B cell (primary cell): ENCODE measurements at regions not wholly inside any gene's neighbourhood (a gene's known extent, or its start where the extent isn't known, plus 50 kb on each side); places are given as distances from the start of the nearest gene placed in this dataset.

Source experiments
- ATAC-seq: fragments of 200-7000 bp; cut with Tn5 transposase; one replicate; pipeline ENCODE4 v1.10.0; 2021; ENCODE audit warnings: low read depth, mild to moderate bottlenecking, moderate number of reproducible peaks, moderate library complexity
- CTCF ChIA-PET: fragments of 350-600 bp; sonication (Branson Sonifier 250); formaldehyde crosslinking; loops from one replicate; lab custom pipeline; 2021; ENCODE audit warnings: antibody characterized with exemption, inconsistent platforms; lab: Charles Lee
- POLR2A ChIA-PET: fragments of 350-600 bp; sonication (Branson Sonifier 250); formaldehyde crosslinking; loops from one replicate; lab custom pipeline; 2021; ENCODE audit warnings: antibody characterized with exemption; lab: Charles Lee
- DNase-seq: peaks from one replicate; pipeline ENCODE4 v3.0.0; 2013
- H2AFZ ChIP-seq: 2 replicates; pipeline ENCODE4 v1.6.1; 2012; ENCODE audit warnings: mild to moderate bottlenecking, low read depth, low read length; ENCODE audit not compliant: insufficient read depth, poor library complexity, severe bottlenecking
- H3K27ac ChIP-seq, 2 donors: 1 replicate in 1 of 2; 2 replicates in 1 of 2; pipeline ENCODE4 v1.5.1; 2012 to 2013; ENCODE audit warnings: low read length in 2 of 2, mild to moderate bottlenecking in 2 of 2, moderate library complexity in 1 of 2
- H3K27me3 ChIP-seq, 4 experiments: fragments of 200-600 bp in 1 of 4; sonication (generic) in 1 of 4; replicated peaks in 1 of 4; 1 replicate in 2 of 4; 2 replicates in 2 of 4; pipeline versions ENCODE4 v1.6.1 to v1.7.0; 2013 to 2016; ENCODE audit warnings: low read length in 3 of 4, mild to moderate bottlenecking in 2 of 4, mixed read lengths in 1 of 4, moderate library complexity in 1 of 4; ENCODE audit not compliant: insufficient read depth in 4 of 4, control insufficient read depth in 3 of 4; ENCODE audit errors: control extremely low read depth in 1 of 4
- H3K36me3 ChIP-seq, 2 experiments: replicated peaks in 1 of 2; 1 replicate in 1 of 2; 2 replicates in 1 of 2; pipeline versions ENCODE4 v1.6.1 to v1.7.1; 2013; ENCODE audit warnings: low read length in 1 of 2; ENCODE audit not compliant: insufficient read depth in 2 of 2, control insufficient read depth in 1 of 2; ENCODE audit errors: control extremely low read depth in 1 of 2, extremely low read depth in 1 of 2
- H3K4me1 ChIP-seq, 2 donors: fragments of 200-600 bp in 1 of 2; sonication (generic) in 1 of 2; 1 replicate in 1 of 2; 2 replicates in 1 of 2; pipeline versions ENCODE4 v1.5.1 to v1.6.1; 2013 to 2017; ENCODE audit warnings: low read length in 2 of 2; ENCODE audit not compliant: control insufficient read depth in 2 of 2, insufficient read depth in 2 of 2
- H3K4me2 ChIP-seq: replicated peaks from 2 replicates; pipeline ENCODE3; 2012; ENCODE audit warnings: mild to moderate bottlenecking, low read depth, low read length; ENCODE audit not compliant: poor library complexity, severe bottlenecking
- H3K4me3 ChIP-seq, 5 experiments: fragments of 200-600 bp in 1 of 5; sonication (generic) in 1 of 5; 1 replicate in 3 of 5; 2 replicates in 2 of 5; pipeline versions ENCODE4 v1.5.1 to v1.7.0; 2011 to 2016; ENCODE audit warnings: low read length in 4 of 5, mild to moderate bottlenecking in 4 of 5, low read depth in 2 of 5, control low read depth in 1 of 5, moderate library complexity in 1 of 5; ENCODE audit not compliant: insufficient read depth in 1 of 5; ENCODE audit errors: control extremely low read depth in 1 of 5, extremely low read depth in 1 of 5
- H3K79me2 ChIP-seq: fragments of 200-600 bp; sonication (generic); one replicate; pipeline ENCODE4 v1.6.0; 2016; ENCODE audit warnings: low read length; ENCODE audit not compliant: control insufficient read depth, insufficient read depth
- H3K9ac ChIP-seq: fragments of 200-600 bp; sonication (generic); 2 replicates; pipeline ENCODE4 v1.6.1; 2017; ENCODE audit warnings: mild to moderate bottlenecking, low read length, moderate library complexity
- H3K9me3 ChIP-seq, 3 donors: one replicate each; pipeline versions ENCODE4 v1.6.1 to v1.7.1; 2013; ENCODE audit warnings: low read length in 2 of 3; ENCODE audit not compliant: control insufficient read depth in 2 of 3, insufficient read depth in 1 of 3; ENCODE audit errors: control extremely low read depth in 1 of 3
- H4K20me1 ChIP-seq: 2 replicates; pipeline ENCODE4 v1.6.0; 2012; ENCODE audit warnings: mild to moderate bottlenecking, low read length; ENCODE audit not compliant: insufficient read depth, control insufficient read depth, poor library complexity, severe bottlenecking
- H3K27ac Mint-ChIP-seq: one replicate; pipeline ENCODE4 v1.8.0; 2021; ENCODE audit warnings: mixed read lengths
- H3K27me3 Mint-ChIP-seq: one replicate; pipeline ENCODE4 v1.8.0; 2021; ENCODE audit warnings: mixed read lengths
- H3K4me1 Mint-ChIP-seq: one replicate; pipeline ENCODE4 v1.8.0; 2021; ENCODE audit warnings: mixed read lengths
- H3K4me3 Mint-ChIP-seq: one replicate; pipeline ENCODE4 v1.8.0; 2021; ENCODE audit warnings: mixed read lengths
- H3K9me3 Mint-ChIP-seq: one replicate; pipeline ENCODE4 v1.8.0; 2022; ENCODE audit warnings: mixed read lengths; ENCODE audit not compliant: insufficient read depth
- EZH2 ChIP-seq: IDR thresholded peaks from 2 replicates; pipeline ENCODE4 v1.6.1; 2012; ENCODE audit warnings: borderline replicate concordance, low read depth, mild to moderate bottlenecking, moderate library complexity, low read length; ENCODE audit not compliant: insufficient read depth, poor library complexity, severe bottlenecking
- WGBS: methylation state at CpG from one replicate; pipeline ENCODE4 v1.1.5; 2013; ENCODE audit warnings: missing lambda C conversion rate; ENCODE audit not compliant: insufficient coverage; 5-methylcytosine and 5-hydroxymethylcytosine counted together
- intact Hi-C: fragments of 100-400 bp; cut with micrococcal nuclease; formaldehyde crosslinking; loops from one replicate; pipeline ENCODE4 v1.10.0; 2022
- TF ChIP-seq, protein P1 (sequence below): fragments of 200-600 bp; IDR thresholded peaks from one replicate; pipeline ENCODE4 v1.8.0; 2022; ENCODE audit warnings: antibody characterized with exemption, mild to moderate bottlenecking

DNA sequence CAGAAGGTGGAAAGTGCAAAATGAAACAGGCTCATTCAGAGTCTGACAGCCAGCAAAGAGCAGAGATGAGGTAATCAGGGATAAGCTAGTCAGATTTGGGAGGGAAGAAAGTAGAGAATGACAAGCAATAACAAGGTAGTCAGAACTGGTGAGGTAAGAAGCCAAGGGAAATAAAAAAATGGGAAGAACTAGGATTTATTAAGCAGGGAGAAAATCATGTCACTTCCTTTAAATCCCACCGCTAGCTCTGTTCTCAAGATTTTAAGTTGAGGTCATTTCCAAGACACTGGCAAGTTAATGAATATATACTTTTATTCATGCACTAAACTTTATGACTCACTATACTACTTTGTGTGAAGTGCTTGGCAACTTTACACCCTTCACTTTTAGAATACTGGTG is 1106.8 kb downstream of the IGSF11 start:
- H3K4me3 ChIP-seq = no peak overlapping the region
- no peak overlapping the region for H3K4me3 Mint-ChIP-seq
- ChIA-PET POLR2A (no interaction called here), CTCF (no interaction called here)
- ATAC-seq = no peak
- no peaks in the 10 kb centered on the region for H3K4me1 Mint-ChIP-seq
- no peak for DNase-seq
- no peaks in the 10 kb centered on the region for H3K4me1 ChIP-seq
- no peaks in the 10 kb centered on the region for H4K20me1 ChIP-seq
- no peaks in the 10 kb centered on the region for H3K27me3 Mint-ChIP-seq
- H3K4me2 ChIP-seq = no peak overlapping the region
- no peaks in the 10 kb centered on the region for H3K27me3 ChIP-seq
- TF ChIP-seq, protein P1, sequence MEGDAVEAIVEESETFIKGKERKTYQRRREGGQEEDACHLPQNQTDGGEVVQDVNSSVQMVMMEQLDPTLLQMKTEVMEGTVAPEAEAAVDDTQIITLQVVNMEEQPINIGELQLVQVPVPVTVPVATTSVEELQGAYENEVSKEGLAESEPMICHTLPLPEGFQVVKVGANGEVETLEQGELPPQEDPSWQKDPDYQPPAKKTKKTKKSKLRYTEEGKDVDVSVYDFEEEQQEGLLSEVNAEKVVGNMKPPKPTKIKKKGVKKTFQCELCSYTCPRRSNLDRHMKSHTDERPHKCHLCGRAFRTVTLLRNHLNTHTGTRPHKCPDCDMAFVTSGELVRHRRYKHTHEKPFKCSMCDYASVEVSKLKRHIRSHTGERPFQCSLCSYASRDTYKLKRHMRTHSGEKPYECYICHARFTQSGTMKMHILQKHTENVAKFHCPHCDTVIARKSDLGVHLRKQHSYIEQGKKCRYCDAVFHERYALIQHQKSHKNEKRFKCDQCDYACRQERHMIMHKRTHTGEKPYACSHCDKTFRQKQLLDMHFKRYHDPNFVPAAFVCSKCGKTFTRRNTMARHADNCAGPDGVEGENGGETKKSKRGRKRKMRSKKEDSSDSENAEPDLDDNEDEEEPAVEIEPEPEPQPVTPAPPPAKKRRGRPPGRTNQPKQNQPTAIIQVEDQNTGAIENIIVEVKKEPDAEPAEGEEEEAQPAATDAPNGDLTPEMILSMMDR = no peak
- TF ChIP-seq EZH2 = no peak
- intact Hi-C loops = no loop called here
- H3K79me2 ChIP-seq = no peaks in the 10 kb centered on the region
- H2AFZ ChIP-seq = no peak overlapping the region
- no peaks in the 10 kb centered on the region for H3K9me3 ChIP-seq
- H3K27ac ChIP-seq = no peak overlapping the region
- no peak overlapping the region for H3K27ac Mint-ChIP-seq
- WGBS = no CpG with 5 or more reads among the region's 1 CpG
- no peak overlapping the region for H3K9ac ChIP-seq
- H3K9me3 Mint-ChIP-seq = no peaks in the 10 kb centered on the region
- no peaks in the 10 kb centered on the region for H3K36me3 ChIP-seq

DNA sequence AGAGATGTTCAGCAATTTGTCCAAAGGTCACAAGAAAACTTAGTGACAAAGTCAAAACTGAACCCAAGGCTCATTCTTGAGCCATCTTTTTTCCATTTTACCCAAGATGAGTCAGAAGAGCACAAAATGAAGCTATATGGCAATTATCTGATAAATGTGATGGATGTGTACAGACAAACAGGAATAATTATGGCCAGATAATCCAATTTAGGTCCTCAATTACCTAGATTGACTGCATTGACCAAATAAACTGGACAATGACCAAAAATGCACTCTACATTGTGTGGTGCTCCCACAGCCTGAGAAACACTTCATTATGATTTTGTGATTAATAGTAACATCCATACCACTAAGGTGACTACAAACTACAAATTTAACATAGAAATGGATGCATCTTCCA is 1105.8 kb downstream of the IGSF11 start:
- Histone ChIP-seq H3K79me2 (no peaks in the 10 kb centered on the region), H3K9me3 (no peaks in the 10 kb centered on the region), H3K27me3 (no peaks in the 10 kb centered on the region), H2AFZ (no peak overlapping the region), H3K4me3 (no peak overlapping the region), H3K27ac (no peak overlapping the region), H3K4me1 (no peaks in the 10 kb centered on the region), H3K36me3 (no peaks in the 10 kb centered on the region), H4K20me1 (no peaks in the 10 kb centered on the region), H3K4me2 (no peak overlapping the region), H3K9ac (no peak overlapping the region)
- ATAC-seq (no peak), DNase-seq (no peak)
- Mint-ChIP-seq H3K9me3 (no peaks in the 10 kb centered on the region), H3K27ac (no peak overlapping the region), H3K4me1 (no peaks in the 10 kb centered on the region), H3K4me3 (no peak overlapping the region), H3K27me3 (no peaks in the 10 kb centered on the region)
- intact Hi-C loops = no loop called here
- TF ChIP-seq EZH2 = no peak
- TF ChIP-seq, protein P1 = no peak
- ChIA-PET POLR2A (no interaction called here), CTCF (no interaction called here)
